ENCODE measurements at regions not wholly inside any gene's neighbourhood (a gene's known extent, or its start where the extent isn't known, plus 50 kb on each side); places are given as distances from the start of the nearest gene placed in this dataset.
"Not testable (repeated sequence)": the region's sequence is repeated elsewhere in the genome, so short reads cannot be mapped to it uniquely, and the experiment has no call there.

- Histone ChIP-seq H3K4me1 (ENCODE audit: insufficient read depth, low read length) (no peaks in the 10 kb centered on the region), H3K9me3 (ENCODE audit: control insufficient read depth in 1 of 2, insufficient read depth in 1 of 2, low read length in 2 of 2) (no peaks in the 10 kb centered on the region), H3K36me3 (ENCODE audit: insufficient read depth, low read length) (no peaks in the 10 kb centered on the region), H3K4me3 (ENCODE audit: low read length) (no peak overlapping the region), H3K27ac (ENCODE audit: low read depth in 1 of 2, low read length in 2 of 2) (no peak overlapping the region), H3K27me3 (ENCODE audit: control insufficient read depth in 1 of 2, insufficient read depth in 2 of 2, low read length in 2 of 2) (no peaks in the 10 kb centered on the region)
- CTCF ChIA-PET = no interaction called here
- H3K27ac Mint-ChIP-seq = no peak overlapping the region
- H3K9me3 Mint-ChIP-seq = peaks cover 11% of the 10 kb centered on the region
- no peak for DNase-seq
- no peak for TF ChIP-seq CTCF (IDR thresholded peaks at IDR 0.05)
- POLR2A ChIA-PET = no interaction called here
- H3K36me3 Mint-ChIP-seq (ENCODE audit: low read depth) = no peaks in the 10 kb centered on the region
- no peaks in the 10 kb centered on the region for H3K4me1 Mint-ChIP-seq (ENCODE audit: low read depth)
- intact Hi-C loops (cut with DNase I, micrococcal nuclease) = no loop called here
- H3K27me3 Mint-ChIP-seq = no peaks in the 10 kb centered on the region
- no peak overlapping the region for H3K4me3 Mint-ChIP-seq
- no peak for ATAC-seq (ENCODE audit: poor library complexity)
Observed at GRCh38 chr9:80491086-80491696, 919.4 kb downstream of the TLE4 start.

- Mint-ChIP-seq H3K27me3 (no peaks in the 10 kb centered on the region), H3K4me3 (no peak overlapping the region), H3K4me1 (ENCODE audit: low read depth) (no peaks in the 10 kb centered on the region), H3K9me3 (peaks cover 8% of the 10 kb centered on the region), H3K36me3 (ENCODE audit: low read depth) (no peaks in the 10 kb centered on the region), H3K27ac (no peak overlapping the region)
- ATAC-seq (ENCODE audit: poor library complexity) (no peak), DNase-seq (no peak)
- CTCF ChIA-PET = no interaction called here
- H3K4me1 ChIP-seq (ENCODE audit: insufficient read depth, low read length) = no peaks in the 10 kb centered on the region
- no peaks in the 10 kb centered on the region for H3K9me3 ChIP-seq (ENCODE audit: control insufficient read depth in 1 of 2, insufficient read depth in 1 of 2, low read length in 2 of 2)
- H3K27ac ChIP-seq (ENCODE audit: low read depth in 1 of 2, low read length in 2 of 2) = no peak overlapping the region
- intact Hi-C loops (cut with DNase I, micrococcal nuclease) = no loop called here
- POLR2A ChIA-PET = no interaction called here
- TF ChIP-seq CTCF (IDR thresholded peaks at IDR 0.05) = no peak
- no peaks in the 10 kb centered on the region for H3K27me3 ChIP-seq (ENCODE audit: control insufficient read depth in 1 of 2, insufficient read depth in 2 of 2, low read length in 2 of 2)
- H3K36me3 ChIP-seq (ENCODE audit: insufficient read depth, low read length) = no peaks in the 10 kb centered on the region
- no peak overlapping the region for H3K4me3 ChIP-seq (ENCODE audit: low read length)
Observed at GRCh38 chr9:80489329-80489728, 917.6 kb downstream of the TLE4 start.

GRCh38 chr9:80485420-80486250 lies 913.9 kb downstream of the TLE4 start:
- Histone ChIP-seq H3K9me3 (ENCODE audit: control insufficient read depth in 1 of 2, insufficient read depth in 1 of 2, low read length in 2 of 2) (peaks cover 4 to 20% of the 10 kb centered on the region in 2 experiments), H3K4me1 (ENCODE audit: insufficient read depth, low read length) (no peaks in the 10 kb centered on the region), H3K4me3 (ENCODE audit: low read length) (no peak overlapping the region), H3K27me3 (ENCODE audit: control insufficient read depth in 1 of 2, insufficient read depth in 2 of 2, low read length in 2 of 2) (no peaks in the 10 kb centered on the region), H3K36me3 (ENCODE audit: insufficient read depth, low read length) (no peaks in the 10 kb centered on the region), H3K27ac (ENCODE audit: low read depth in 1 of 2, low read length in 2 of 2) (no peak overlapping the region)
- ATAC-seq (ENCODE audit: poor library complexity) (no peak), DNase-seq (no peak)
- Mint-ChIP-seq H3K4me3 (no peak overlapping the region), H3K27me3 (no peaks in the 10 kb centered on the region), H3K36me3 (ENCODE audit: low read depth) (no peaks in the 10 kb centered on the region), H3K9me3 (peaks cover 11% of the 10 kb centered on the region), H3K27ac (no peak overlapping the region), H3K4me1 (ENCODE audit: low read depth) (no peaks in the 10 kb centered on the region)
- intact Hi-C loops (cut with DNase I, micrococcal nuclease) = no loop called here
- TF ChIP-seq CTCF (IDR thresholded peaks at IDR 0.05) = no peak
- POLR2A ChIA-PET = no interaction called here
- CTCF ChIA-PET = no interaction called here

- ATAC-seq (ENCODE audit: poor library complexity) = not testable (repeated sequence)
Observed at GRCh38 chr9:80482251-80482650, 910.5 kb downstream of the TLE4 start.

More at GRCh38 chr9:80482251-80482650, 910.5 kb downstream of the TLE4 start:
- H3K36me3 ChIP-seq (ENCODE audit: insufficient read depth, low read length); H3K4me1 ChIP-seq (ENCODE audit: insufficient read depth, low read length); intact Hi-C loops (cut with DNase I, micrococcal nuclease); H3K4me1 Mint-ChIP-seq (ENCODE audit: low read depth); CTCF ChIA-PET; POLR2A ChIA-PET; DNase-seq; H3K4me3 ChIP-seq (ENCODE audit: low read length); H3K27ac Mint-ChIP-seq; H3K27ac ChIP-seq (ENCODE audit: low read depth in 1 of 2, low read length in 2 of 2); H3K36me3 Mint-ChIP-seq (ENCODE audit: low read depth); H3K27me3 Mint-ChIP-seq; H3K27me3 ChIP-seq (ENCODE audit: control insufficient read depth in 1 of 2, insufficient read depth in 2 of 2, low read length in 2 of 2); H3K4me3 Mint-ChIP-seq: not testable (repeated sequence)
- H3K9me3 ChIP-seq (ENCODE audit: control insufficient read depth in 1 of 2, insufficient read depth in 1 of 2, low read length in 2 of 2) = peaks cover 4 to 20% of the 10 kb centered on the region in 2 experiments
- peaks cover 10% of the 10 kb centered on the region for H3K9me3 Mint-ChIP-seq

All from CD4-positive, alpha-beta T cell (primary cell).